GM18502 (cell line): ENCODE measurements at regions not wholly inside any gene's neighbourhood (a gene's known extent, or its start where the extent isn't known, plus 50 kb on each side); places are given as distances from the start of the nearest gene placed in this dataset.

Source experiments
- ATAC-seq: cut with Tn5 transposase; IDR thresholded peaks from one replicate; pipeline ENCODE4 v1.9.1; 2021; ENCODE audit warnings: mild to moderate bottlenecking; ENCODE audit not compliant: unreplicated experiment, poor library complexity

- ATAC-seq, result peak; percentile 97
These were observed 63.6 kb downstream of the SPINK2 start for GRCh38 chr4:56757821-56758411.

GRCh38 chr4:56757261-56757746 lies 64.2 kb downstream of the SPINK2 start:
- ATAC-seq, result peak; percentile 51

GRCh38 chr4:56755901-56756300 lies 65.6 kb downstream of the SPINK2 start:
- no peak for ATAC-seq

GRCh38 chr4:56752985-56753384 lies 68.5 kb downstream of the SPINK2 start:
- no peak for ATAC-seq

- no peak for ATAC-seq
These were observed 69.1 kb upstream of the HOPX start for GRCh38 chr4:56750231-56750630.

- no peak for ATAC-seq
These were observed 67.2 kb upstream of the HOPX start for GRCh38 chr4:56748271-56748670.

GRCh38 chr4:56746639-56747038 lies 65.5 kb upstream of the HOPX start:
- ATAC-seq, result no peak

- no peak for ATAC-seq
These were observed 63.9 kb upstream of the HOPX start for GRCh38 chr4:56745042-56745441.

- ATAC-seq, result no peak
These were observed 62.9 kb upstream of the HOPX start for GRCh38 chr4:56744030-56744429.

GRCh38 chr4:56743550-56743949 lies 62.5 kb upstream of the HOPX start:
- ATAC-seq, result no peak

- ATAC-seq, result no peak
These were observed 61.2 kb upstream of the HOPX start for GRCh38 chr4:56742080-56742871.

- ATAC-seq, result no peak
These were observed 60.5 kb upstream of the HOPX start for GRCh38 chr4:56741595-56741994.

- no peak for ATAC-seq
These were observed 58.1 kb upstream of the HOPX start for GRCh38 chr4:56739066-56739777.

- no peak for ATAC-seq
These were observed 56.6 kb upstream of the HOPX start for GRCh38 chr4:56737666-56738065.

GRCh38 chr4:56733352-56733751 lies 52.3 kb upstream of the HOPX start:
- ATAC-seq, result no peak

- no peak for ATAC-seq
These were observed 51.2 kb upstream of the HOPX start for GRCh38 chr4:56732301-56732700.

GRCh38 chr4:56731857-56732256 lies 50.8 kb upstream of the HOPX start:
- no peak for ATAC-seq
